Gastrocnemius medialis (tissue), 4 donors: ENCODE measurements at regions not wholly inside any gene's neighbourhood (a gene's known extent, or its start where the extent isn't known, plus 50 kb on each side); places are given as distances from the start of the nearest gene placed in this dataset.

Source experiments
- ATAC-seq, 2 donors: fragments of 150-250 bp; one replicate each; pipeline ENCODE4 v1.9.1; 2016
- DNase-seq, 2 donors: peaks; one replicate each; pipeline ENCODE4 v3.0.0-alpha.2; 2019
- H3K27ac ChIP-seq, 4 donors: fragments of 200-600 bp; sonication (generic); 1 replicate in 1 of 4; 2 replicates in 3 of 4; pipeline ENCODE4 v1.5.1; 2016 to 2018; ENCODE audit warnings: mild to moderate bottlenecking in 2 of 4, moderate library complexity in 1 of 4
- H3K27me3 ChIP-seq, 3 donors: fragments of 200-600 bp; sonication (generic) in 2 of 3; 1 replicate in 1 of 3; 2 replicates in 2 of 3; pipeline versions ENCODE4 v1.5.1 to v1.6.0; 2016 to 2019; ENCODE audit warnings: mild to moderate bottlenecking in 1 of 3, moderate library complexity in 1 of 3
- H3K36me3 ChIP-seq, 2 donors: fragments of 200-600 bp; sonication (generic) in 1 of 2; one replicate each; pipeline ENCODE4 v1.5.1; 2017 to 2018
- H3K4me1 ChIP-seq, 2 donors: fragments of 200-600 bp; sonication (generic) in 1 of 2; one replicate each; pipeline ENCODE4 v1.5.1; 2016 to 2017; ENCODE audit warnings: mild to moderate bottlenecking in 2 of 2
- H3K4me3 ChIP-seq, 4 donors: fragments of 200-600 bp; sonication (generic) in 3 of 4; 1 replicate in 1 of 4; 2 replicates in 3 of 4; pipeline ENCODE4 v1.5.1; 2016 to 2019; ENCODE audit warnings: mild to moderate bottlenecking in 2 of 4
- H3K9me3 ChIP-seq, 3 donors: fragments of 200-600 bp; sonication (generic) in 2 of 3; 1 replicate in 1 of 3; 2 replicates in 2 of 3; pipeline ENCODE4 v1.5.1; 2016 to 2019
- POLR2A ChIP-seq, 2 donors: fragments of 450-650 bp; IDR thresholded peaks; one replicate each; pipeline ENCODE4 v1.6.1; 2017; ENCODE audit warnings: antibody characterized with exemption in 2 of 2, mild to moderate bottlenecking in 2 of 2, moderate library complexity in 2 of 2
- in situ Hi-C, 4 donors: fragments of 200-750 bp; cut with MboI; loops; one replicate each; pipeline versions ENCODE4 v1.15.0 to v1.8.0; 2017; ENCODE audit warnings: low sequenced_read_pairs in 4 of 4
- intact Hi-C: fragments of 100-400 bp; cut with DNase I; formaldehyde crosslinking; loops from one replicate; pipeline ENCODE4 v1.15.1; 2023; ENCODE audit warnings: low total_unique reads
- TF ChIP-seq, protein P1 (sequence below), 5 experiments: fragments of 450-650 bp in 3 of 5; fragments of 200-600 bp in 2 of 5; sonication (generic) in 2 of 5; IDR thresholded peaks in 4 of 5; conservative IDR thresholded peaks in 1 of 5; 1 replicate in 4 of 5; 2 replicates in 1 of 5; pipeline ENCODE4 v1.5.1; 2016 to 2019; ENCODE audit warnings: antibody characterized with exemption in 5 of 5, mild to moderate bottlenecking in 3 of 5, moderate library complexity in 3 of 5

DNA sequence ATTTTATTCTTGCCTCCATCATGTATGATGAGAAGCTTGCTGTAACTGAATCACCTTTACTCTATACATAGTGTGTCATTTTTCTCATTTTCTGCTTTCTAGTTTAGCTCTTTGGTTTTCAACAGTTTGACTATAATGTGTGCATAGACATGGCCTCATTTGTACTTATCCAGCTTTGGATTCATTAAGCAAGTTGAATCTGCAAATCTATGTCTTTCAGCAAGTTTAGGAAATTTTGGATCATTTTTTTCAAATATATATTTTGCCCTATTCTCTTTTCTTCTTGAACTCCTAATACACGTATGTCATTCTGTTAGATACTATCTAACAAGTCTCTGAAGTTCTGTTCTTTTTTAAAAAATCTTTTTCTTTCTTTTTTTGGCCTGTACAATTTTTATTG, 57.8 kb downstream of the PRLHR start:
- H3K4me1 ChIP-seq = no peaks in the 10 kb centered on the region
- no peak overlapping the region for H3K4me3 ChIP-seq
- no peak overlapping the region for H3K27ac ChIP-seq
- no peaks in the 10 kb centered on the region for H3K27me3 ChIP-seq
- no peaks in the 10 kb centered on the region for H3K9me3 ChIP-seq
- TF ChIP-seq, protein P1, sequence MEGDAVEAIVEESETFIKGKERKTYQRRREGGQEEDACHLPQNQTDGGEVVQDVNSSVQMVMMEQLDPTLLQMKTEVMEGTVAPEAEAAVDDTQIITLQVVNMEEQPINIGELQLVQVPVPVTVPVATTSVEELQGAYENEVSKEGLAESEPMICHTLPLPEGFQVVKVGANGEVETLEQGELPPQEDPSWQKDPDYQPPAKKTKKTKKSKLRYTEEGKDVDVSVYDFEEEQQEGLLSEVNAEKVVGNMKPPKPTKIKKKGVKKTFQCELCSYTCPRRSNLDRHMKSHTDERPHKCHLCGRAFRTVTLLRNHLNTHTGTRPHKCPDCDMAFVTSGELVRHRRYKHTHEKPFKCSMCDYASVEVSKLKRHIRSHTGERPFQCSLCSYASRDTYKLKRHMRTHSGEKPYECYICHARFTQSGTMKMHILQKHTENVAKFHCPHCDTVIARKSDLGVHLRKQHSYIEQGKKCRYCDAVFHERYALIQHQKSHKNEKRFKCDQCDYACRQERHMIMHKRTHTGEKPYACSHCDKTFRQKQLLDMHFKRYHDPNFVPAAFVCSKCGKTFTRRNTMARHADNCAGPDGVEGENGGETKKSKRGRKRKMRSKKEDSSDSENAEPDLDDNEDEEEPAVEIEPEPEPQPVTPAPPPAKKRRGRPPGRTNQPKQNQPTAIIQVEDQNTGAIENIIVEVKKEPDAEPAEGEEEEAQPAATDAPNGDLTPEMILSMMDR (IDR thresholded peaks at IDR 0.05 in 4 of 5, conservative IDR thresholded peaks at IDR 0.05 in 1 of 5) = no peak
- ATAC-seq = no peak
- intact Hi-C loops = no loop called here
- H3K36me3 ChIP-seq = no peaks in the 10 kb centered on the region
- in situ Hi-C loops = no loop called here
- DNase-seq = no peak

DNA sequence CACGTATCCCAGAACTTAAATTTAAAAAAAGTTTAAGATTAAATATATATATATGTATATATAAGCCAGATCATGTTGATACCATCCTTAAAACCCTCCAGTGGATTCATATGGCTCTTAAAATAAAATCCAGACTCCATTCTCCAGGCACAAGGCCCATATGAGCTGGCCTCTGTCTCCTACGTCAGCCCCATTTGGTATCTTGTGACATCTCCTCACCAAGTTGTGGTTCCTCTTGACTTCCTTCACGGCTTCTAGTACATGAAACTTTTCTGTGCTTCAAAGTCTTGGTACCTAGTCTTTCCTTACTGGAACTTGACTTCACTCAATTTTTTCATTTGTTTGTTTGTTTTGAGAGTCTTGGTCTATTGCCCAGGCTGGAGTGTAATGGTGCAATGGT, 61.3 kb downstream of the PRLHR start:
- intact Hi-C loops = no loop called here
- in situ Hi-C loops = no loop called here
- no peaks in the 10 kb centered on the region for H3K27me3 ChIP-seq

DNA sequence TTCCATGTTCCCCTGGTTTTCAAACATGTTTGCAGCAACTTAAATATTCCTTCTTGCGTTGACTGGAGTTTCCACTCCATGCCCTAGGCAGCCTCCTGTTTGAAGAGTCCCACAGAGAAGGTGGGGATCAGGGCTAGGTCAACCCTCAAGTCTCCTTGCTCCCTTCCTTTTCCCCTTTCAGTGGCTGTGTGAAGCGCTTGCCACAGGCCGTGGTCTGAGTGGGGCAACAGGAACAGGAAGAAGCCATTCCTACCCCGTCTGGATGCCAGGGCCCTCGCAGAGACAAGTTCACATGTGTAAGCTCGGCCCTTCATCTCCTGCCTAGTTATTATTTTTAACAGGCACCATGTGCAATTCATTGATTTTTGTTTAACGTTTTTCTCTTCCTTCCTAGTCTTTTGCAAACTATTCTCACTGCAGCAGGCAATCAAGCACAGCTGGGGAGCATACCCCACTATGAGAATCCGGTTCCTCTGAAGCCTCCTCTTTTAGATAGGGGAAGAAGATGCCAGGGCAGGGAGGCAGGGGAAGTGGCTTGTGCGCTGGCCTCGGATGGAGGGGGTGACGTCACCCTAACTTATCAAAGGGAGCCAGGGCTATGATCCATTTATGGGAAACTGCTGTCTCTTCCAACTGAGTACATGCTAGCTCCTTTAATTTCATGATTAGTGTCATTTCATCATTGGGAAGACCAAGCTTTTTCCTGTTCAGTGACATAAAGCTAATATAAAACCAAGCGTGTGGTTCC, 64.2 kb downstream of the PRLHR start:
- ATAC-seq (no peak), DNase-seq (peak in 1 of 2 donors; percentile 29)
- no peaks in the 10 kb centered on the region for H3K27me3 ChIP-seq
- no peak for TF ChIP-seq POLR2A (IDR thresholded peaks at IDR 0.05)
- H3K36me3 ChIP-seq = no peaks in the 10 kb centered on the region
- H3K9me3 ChIP-seq = no peaks in the 10 kb centered on the region
- no peaks in the 10 kb centered on the region for H3K4me1 ChIP-seq
- intact Hi-C loops (no loop called here), in situ Hi-C loops (no loop called here)
- H3K4me3 ChIP-seq = no peak overlapping the region
- H3K27ac ChIP-seq = no peak overlapping the region

More for the DNA sequence above, 61.3 kb downstream of the PRLHR start:
- no peak overlapping the region for H3K27ac ChIP-seq
- TF ChIP-seq, protein P1 (IDR thresholded peaks at IDR 0.05 in 4 of 5, conservative IDR thresholded peaks at IDR 0.05 in 1 of 5) = no peak
- TF ChIP-seq POLR2A (IDR thresholded peaks at IDR 0.05) = no peak
- DNase-seq (no peak), ATAC-seq (no peak)
- no peak overlapping the region for H3K4me3 ChIP-seq
- no peaks in the 10 kb centered on the region for H3K4me1 ChIP-seq
- no peaks in the 10 kb centered on the region for H3K9me3 ChIP-seq
- no peaks in the 10 kb centered on the region for H3K36me3 ChIP-seq

DNA sequence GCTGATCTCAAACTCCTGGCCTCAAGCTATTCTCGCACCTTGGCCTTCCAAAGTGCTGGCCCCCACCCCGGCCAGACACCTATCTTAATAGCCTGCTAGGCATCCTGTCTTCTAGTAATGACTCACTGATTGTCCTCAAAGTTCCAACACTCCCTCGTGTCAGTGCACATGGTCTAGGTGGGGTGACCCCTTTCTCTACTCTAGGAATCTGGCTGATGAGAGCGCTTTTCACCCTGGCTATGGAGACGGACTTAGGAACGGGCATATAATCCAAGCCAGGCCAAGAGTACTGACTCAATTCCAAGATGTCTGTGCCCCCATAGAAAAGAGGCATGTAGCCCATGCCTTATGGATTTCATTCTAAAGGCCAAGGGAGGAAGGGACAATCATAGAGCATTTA, 67.0 kb downstream of the PRLHR start:
- no peak for ATAC-seq
- no peaks in the 10 kb centered on the region for H3K36me3 ChIP-seq
- DNase-seq = no peak
- no peaks in the 10 kb centered on the region for H3K27me3 ChIP-seq
- TF ChIP-seq, protein P1 (IDR thresholded peaks at IDR 0.05 in 4 of 5, conservative IDR thresholded peaks at IDR 0.05 in 1 of 5) = no peak
- TF ChIP-seq POLR2A (IDR thresholded peaks at IDR 0.05) = no peak
- no peaks in the 10 kb centered on the region for H3K4me1 ChIP-seq
- in situ Hi-C loops (no loop called here), intact Hi-C loops (no loop called here)
- no peak overlapping the region for H3K4me3 ChIP-seq
- H3K27ac ChIP-seq = no peak overlapping the region
- no peaks in the 10 kb centered on the region for H3K9me3 ChIP-seq

DNA sequence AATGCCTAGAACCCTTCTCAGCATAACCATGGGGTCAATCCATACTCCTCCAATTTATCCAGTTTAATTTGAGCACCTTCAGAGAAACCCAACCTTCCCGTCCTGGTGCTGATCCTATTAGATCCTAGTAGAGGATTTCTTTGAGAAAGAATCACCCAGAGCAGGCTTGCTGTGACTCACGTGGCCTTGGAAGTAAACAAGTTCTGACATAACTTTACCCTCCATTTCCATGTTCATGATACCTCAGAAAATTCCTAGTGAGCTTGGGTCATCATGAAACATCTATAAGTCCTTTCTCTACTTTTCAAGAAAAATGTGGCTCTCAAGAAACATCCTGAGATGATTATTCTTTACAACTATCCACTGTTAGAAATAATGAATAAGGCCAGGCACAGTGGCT, 71.7 kb downstream of the PRLHR start:
- no peak for TF ChIP-seq POLR2A (IDR thresholded peaks at IDR 0.05)
- TF ChIP-seq, protein P1 (IDR thresholded peaks at IDR 0.05 in 4 of 5, conservative IDR thresholded peaks at IDR 0.05 in 1 of 5) = no peak
- ATAC-seq (no peak), DNase-seq (no peak)
- Histone ChIP-seq H3K4me3 (no peak overlapping the region), H3K9me3 (no peaks in the 10 kb centered on the region), H3K4me1 (no peaks in the 10 kb centered on the region), H3K27me3 (no peaks in the 10 kb centered on the region), H3K36me3 (no peaks in the 10 kb centered on the region), H3K27ac (no peak overlapping the region)
- in situ Hi-C loops = no loop called here
- intact Hi-C loops = no loop called here
